IMR-90 (cell line): ENCODE measurements at regions not wholly inside any gene's neighbourhood (a gene's known extent, or its start where the extent isn't known, plus 50 kb on each side); places are given as distances from the start of the nearest gene placed in this dataset.

ENCODE experiments used
- POLR2A ChIP-seq: IDR thresholded peaks from 2 replicates; pipeline ENCODE4 v1.6.1; 2012; ENCODE audit warnings: mild to moderate bottlenecking, low read depth, low read length
- TF ChIP-seq, protein P1 (sequence below): conservative IDR thresholded peaks from 2 replicates; pipeline ENCODE4 v1.5.1; 2012; ENCODE audit warnings: mild to moderate bottlenecking, low read depth, low read length, improper control_type of control experiment

DNA sequence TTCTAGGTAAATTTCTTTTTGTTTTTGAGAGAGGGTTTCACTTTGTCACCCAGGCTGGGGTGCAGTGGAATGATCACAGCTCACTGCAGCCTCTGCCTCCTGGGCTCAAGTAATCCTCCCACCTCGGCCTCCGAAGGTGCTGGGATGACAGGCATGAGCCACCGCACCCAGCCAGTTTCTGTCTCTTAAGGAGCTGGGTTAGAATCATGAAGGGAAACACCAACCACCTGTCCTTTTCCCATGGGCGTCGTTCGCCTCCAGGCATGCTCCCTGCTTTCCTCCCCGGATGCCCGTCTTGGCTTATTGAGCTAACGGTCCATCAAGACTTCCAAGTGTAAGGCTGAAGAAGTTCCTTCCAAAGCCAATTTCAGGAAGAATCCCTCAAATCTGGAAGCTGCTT is 85.9 kb downstream of the SOX1 start:
- TF ChIP-seq, protein P1, sequence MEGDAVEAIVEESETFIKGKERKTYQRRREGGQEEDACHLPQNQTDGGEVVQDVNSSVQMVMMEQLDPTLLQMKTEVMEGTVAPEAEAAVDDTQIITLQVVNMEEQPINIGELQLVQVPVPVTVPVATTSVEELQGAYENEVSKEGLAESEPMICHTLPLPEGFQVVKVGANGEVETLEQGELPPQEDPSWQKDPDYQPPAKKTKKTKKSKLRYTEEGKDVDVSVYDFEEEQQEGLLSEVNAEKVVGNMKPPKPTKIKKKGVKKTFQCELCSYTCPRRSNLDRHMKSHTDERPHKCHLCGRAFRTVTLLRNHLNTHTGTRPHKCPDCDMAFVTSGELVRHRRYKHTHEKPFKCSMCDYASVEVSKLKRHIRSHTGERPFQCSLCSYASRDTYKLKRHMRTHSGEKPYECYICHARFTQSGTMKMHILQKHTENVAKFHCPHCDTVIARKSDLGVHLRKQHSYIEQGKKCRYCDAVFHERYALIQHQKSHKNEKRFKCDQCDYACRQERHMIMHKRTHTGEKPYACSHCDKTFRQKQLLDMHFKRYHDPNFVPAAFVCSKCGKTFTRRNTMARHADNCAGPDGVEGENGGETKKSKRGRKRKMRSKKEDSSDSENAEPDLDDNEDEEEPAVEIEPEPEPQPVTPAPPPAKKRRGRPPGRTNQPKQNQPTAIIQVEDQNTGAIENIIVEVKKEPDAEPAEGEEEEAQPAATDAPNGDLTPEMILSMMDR: no peak
- TF ChIP-seq POLR2A: no peak
